ENCODE measurements at regions not wholly inside any gene's neighbourhood (a gene's known extent, or its start where the extent isn't known, plus 50 kb on each side); places are given as distances from the start of the nearest gene placed in this dataset.

DNA sequence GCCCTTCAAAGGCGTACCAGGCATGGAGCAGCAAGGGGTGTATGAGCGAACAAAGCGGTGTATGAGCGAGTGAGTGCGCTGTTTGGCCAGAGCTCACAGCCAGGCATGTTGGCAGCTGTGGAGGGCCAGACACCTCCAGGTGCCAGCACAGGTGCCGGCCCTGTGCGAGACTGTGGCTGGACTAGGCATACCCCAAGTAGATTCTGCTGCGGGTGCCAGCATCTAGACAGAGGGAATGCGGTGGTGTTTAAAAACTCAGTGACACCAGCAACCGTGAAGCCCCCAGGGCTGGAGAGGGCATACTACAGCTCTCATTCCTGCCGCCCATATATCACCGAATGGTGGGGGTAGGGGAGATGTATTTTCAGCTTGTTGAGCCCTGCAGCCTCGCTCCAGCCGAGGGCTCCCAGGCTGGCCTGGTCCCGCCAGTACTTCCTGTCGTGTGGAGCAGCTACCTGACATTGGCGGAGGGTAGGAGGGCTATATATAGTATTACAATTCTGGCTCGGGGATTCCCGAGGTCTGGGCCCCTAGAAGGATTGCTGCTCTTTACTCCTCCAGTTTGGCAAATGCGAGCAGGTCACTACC, 1829.6 kb upstream of the NUDT12 start:
- TF ChIP-seq POLR2AphosphoS5 (IDR thresholded peaks at IDR 0.05): no peak
- TF ChIP-seq, protein P1, sequence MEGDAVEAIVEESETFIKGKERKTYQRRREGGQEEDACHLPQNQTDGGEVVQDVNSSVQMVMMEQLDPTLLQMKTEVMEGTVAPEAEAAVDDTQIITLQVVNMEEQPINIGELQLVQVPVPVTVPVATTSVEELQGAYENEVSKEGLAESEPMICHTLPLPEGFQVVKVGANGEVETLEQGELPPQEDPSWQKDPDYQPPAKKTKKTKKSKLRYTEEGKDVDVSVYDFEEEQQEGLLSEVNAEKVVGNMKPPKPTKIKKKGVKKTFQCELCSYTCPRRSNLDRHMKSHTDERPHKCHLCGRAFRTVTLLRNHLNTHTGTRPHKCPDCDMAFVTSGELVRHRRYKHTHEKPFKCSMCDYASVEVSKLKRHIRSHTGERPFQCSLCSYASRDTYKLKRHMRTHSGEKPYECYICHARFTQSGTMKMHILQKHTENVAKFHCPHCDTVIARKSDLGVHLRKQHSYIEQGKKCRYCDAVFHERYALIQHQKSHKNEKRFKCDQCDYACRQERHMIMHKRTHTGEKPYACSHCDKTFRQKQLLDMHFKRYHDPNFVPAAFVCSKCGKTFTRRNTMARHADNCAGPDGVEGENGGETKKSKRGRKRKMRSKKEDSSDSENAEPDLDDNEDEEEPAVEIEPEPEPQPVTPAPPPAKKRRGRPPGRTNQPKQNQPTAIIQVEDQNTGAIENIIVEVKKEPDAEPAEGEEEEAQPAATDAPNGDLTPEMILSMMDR (IDR thresholded peaks at IDR 0.05): no peak

Data from stomach (tissue), 4 donors.